ENCODE measurements at regions not wholly inside any gene's neighbourhood (a gene's known extent, or its start where the extent isn't known, plus 50 kb on each side); places are given as distances from the start of the nearest gene placed in this dataset.
"Not testable (repeated sequence)": the region's sequence is repeated elsewhere in the genome, so short reads cannot be mapped to it uniquely, and the experiment has no call there.

DNA sequence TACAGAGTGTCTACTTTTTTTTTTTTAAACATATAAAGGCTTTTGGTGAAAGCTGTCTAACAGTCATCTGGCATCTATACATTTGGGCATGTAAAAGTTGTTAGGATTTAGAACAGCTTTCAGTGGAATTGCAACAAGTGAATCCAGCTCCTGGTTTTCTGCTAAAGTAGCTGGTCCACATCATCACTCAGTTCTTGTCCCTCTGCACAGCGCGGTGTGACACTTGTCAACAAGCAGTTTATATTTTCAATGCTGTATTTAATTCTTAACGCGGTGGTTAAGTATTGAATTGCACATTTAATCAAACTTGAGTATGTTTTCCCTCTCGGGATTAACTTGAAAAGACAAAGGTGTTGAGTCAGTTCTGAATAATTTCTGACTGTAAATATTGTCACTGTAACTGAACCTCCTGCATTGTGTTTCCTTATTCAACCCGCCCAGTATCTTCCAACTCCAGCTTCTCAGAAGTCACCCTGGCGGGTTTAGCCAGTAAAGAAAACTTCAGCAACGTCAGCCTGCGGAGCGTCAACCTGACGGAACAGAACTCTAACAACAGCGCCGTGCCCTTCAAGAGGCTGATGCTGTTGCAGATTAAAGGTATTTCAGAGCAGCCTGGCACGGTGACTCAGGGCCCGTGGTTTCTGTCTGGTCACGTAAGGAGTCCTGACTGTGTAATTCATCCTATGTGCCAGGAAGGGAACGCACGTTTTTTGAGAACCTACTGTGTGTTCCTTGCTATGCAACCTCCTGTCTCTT lies 66.1 kb upstream of the LYZL2 start:
- not testable (repeated sequence) for H3K27ac ChIP-seq (ENCODE audit: low read length); H3K27me3 ChIP-seq (ENCODE audit: control insufficient read depth, insufficient read depth, low read length); H3K9ac ChIP-seq (ENCODE audit: low read length); H3K9me3 ChIP-seq (ENCODE audit: control insufficient read depth, low read depth, low read length); H3K4me3 ChIP-seq (ENCODE audit: low read length); H3K4me1 ChIP-seq (ENCODE audit: control insufficient read depth, low read depth, low read length); H3K36me3 ChIP-seq (ENCODE audit: control insufficient read depth, low read depth, low read length)

DNA sequence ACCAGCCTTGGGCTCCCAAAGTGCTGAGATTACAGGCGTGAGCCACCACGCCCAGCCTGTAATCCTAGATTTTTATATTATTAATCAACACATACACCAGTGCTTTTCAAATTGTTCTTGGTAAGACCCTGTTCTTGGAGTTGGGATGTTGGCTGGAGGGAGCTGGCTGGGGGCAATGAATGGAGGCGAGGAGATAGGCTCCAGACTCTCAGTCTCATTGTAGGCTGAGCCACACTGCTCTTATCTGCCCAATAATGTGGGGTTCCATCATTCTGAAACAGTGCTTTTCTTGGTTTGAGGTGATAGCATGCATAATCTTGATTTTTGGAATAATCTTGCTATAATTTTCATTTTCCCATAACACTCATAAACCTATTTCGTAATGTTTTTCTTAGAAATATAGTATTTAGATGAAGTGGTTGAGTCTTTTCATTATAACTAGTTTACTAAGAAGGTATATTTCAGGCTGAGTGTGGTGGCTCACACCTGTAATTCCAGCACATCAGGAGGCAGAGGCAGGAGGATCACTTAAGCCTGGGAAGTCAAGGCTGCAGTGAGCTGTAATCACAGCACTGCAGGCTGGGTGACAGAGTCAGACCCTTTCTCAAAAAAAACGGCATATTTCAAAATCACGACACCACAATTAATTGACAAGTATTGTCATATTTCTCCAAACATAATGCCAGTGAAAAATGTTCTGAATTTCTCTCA lies 65.1 kb upstream of the LYZL2 start:
- Histone ChIP-seq H3K4me3 (ENCODE audit: low read length) (no peak overlapping the region), H3K9me3 (ENCODE audit: control insufficient read depth, low read depth, low read length) (no peaks in the 10 kb centered on the region), H3K36me3 (ENCODE audit: control insufficient read depth, low read depth, low read length) (no peaks in the 10 kb centered on the region), H3K4me1 (ENCODE audit: control insufficient read depth, low read depth, low read length) (no peaks in the 10 kb centered on the region), H3K27me3 (ENCODE audit: control insufficient read depth, insufficient read depth, low read length) (no peaks in the 10 kb centered on the region), H3K27ac (ENCODE audit: low read length) (no peak overlapping the region), H3K9ac (ENCODE audit: low read length) (no peak overlapping the region)

DNA sequence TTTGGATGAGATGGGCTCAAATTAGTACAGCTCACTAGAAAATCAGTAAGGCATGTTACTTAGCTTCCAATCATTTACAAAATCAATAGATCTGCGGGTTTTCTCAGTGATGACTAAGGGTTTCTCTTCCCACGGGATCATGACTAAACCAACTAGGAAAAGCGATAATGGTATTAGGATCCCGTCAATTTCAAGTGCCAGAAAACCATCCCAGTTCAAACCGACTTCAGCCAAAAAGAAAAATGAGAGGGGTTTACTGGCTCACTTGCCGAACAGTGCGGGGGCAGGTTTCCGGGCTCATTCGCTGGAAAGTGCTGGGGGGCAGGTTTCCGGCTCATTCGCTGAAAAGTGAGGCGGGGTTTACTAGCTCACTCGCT lies 62.1 kb upstream of the LYZL2 start:
- no peak overlapping the region for H3K27ac ChIP-seq (ENCODE audit: low read length)
- no peak overlapping the region for H3K4me3 ChIP-seq (ENCODE audit: low read length)
- H3K36me3 ChIP-seq (ENCODE audit: control insufficient read depth, low read depth, low read length): no peaks in the 10 kb centered on the region
- H3K9ac ChIP-seq (ENCODE audit: low read length): no peak overlapping the region
- H3K9me3 ChIP-seq (ENCODE audit: control insufficient read depth, low read depth, low read length): no peaks in the 10 kb centered on the region
- no peaks in the 10 kb centered on the region for H3K4me1 ChIP-seq (ENCODE audit: control insufficient read depth, low read depth, low read length)
- no peaks in the 10 kb centered on the region for H3K27me3 ChIP-seq (ENCODE audit: control insufficient read depth, insufficient read depth, low read length)

DNA sequence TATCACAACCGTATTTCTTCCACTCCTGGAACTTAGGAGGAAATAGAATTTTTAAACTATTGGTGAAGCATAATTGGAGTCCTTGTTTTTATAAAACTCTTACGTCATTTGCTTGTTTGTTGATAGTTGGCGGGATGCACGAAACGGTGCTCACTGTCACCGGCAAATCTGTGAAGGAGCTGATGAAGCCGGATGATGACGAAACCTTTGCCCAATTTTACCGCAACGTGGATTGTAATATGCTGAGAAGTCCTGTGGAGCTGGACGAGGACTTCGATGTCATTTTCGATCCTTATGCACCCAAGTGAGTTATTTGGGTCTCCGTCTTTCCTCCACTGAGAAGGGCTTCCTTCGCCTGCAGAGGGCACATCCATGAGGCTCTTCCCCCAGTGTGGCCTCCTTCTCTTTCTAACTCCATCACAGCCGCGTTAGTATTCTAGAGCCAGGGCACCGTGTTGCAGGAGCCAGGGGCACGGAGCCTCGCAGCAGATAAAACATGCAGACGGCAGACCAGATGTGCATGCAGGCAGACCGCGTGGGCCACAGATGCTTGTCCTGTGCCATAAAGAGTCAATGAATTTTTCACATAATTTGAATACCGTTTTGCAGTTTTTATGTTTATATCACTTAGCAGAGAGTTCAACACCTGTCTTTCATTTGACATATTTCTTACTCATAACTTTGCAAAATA lies 61.5 kb upstream of the LYZL2 start:
- H3K9ac ChIP-seq (ENCODE audit: low read length); H3K36me3 ChIP-seq (ENCODE audit: control insufficient read depth, low read depth, low read length); H3K27me3 ChIP-seq (ENCODE audit: control insufficient read depth, insufficient read depth, low read length); H3K4me3 ChIP-seq (ENCODE audit: low read length); H3K9me3 ChIP-seq (ENCODE audit: control insufficient read depth, low read depth, low read length); H3K27ac ChIP-seq (ENCODE audit: low read length); H3K4me1 ChIP-seq (ENCODE audit: control insufficient read depth, low read depth, low read length): not testable (repeated sequence)

DNA sequence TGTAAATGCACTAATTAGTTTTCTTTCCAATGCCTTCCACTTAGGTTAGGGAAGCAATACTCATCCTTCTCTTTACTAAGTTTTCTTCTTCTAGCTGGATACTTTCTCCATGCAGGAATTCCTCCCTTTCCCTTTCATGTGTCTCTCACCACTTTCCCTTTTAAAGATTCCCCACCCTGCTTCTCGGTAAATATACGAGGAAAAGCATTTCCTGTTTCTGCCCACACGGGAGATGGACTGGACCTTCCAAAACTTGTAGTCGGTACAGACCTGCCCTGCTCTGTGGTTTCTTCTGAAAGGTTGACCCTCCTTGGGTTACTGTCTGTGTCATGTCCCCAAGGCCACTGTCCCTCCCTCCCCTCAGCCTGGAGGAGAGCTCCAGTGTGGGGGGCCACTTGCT lies 58.9 kb upstream of the LYZL2 start:
- no peaks in the 10 kb centered on the region for H3K4me1 ChIP-seq (ENCODE audit: control insufficient read depth, low read depth, low read length)
- H3K4me3 ChIP-seq (ENCODE audit: low read length): no peak overlapping the region
- no peaks in the 10 kb centered on the region for H3K27me3 ChIP-seq (ENCODE audit: control insufficient read depth, insufficient read depth, low read length)
- no peaks in the 10 kb centered on the region for H3K36me3 ChIP-seq (ENCODE audit: control insufficient read depth, low read depth, low read length)
- H3K27ac ChIP-seq (ENCODE audit: low read length): no peak overlapping the region
- no peak overlapping the region for H3K9ac ChIP-seq (ENCODE audit: low read length)
- H3K9me3 ChIP-seq (ENCODE audit: control insufficient read depth, low read depth, low read length): no peaks in the 10 kb centered on the region

DNA sequence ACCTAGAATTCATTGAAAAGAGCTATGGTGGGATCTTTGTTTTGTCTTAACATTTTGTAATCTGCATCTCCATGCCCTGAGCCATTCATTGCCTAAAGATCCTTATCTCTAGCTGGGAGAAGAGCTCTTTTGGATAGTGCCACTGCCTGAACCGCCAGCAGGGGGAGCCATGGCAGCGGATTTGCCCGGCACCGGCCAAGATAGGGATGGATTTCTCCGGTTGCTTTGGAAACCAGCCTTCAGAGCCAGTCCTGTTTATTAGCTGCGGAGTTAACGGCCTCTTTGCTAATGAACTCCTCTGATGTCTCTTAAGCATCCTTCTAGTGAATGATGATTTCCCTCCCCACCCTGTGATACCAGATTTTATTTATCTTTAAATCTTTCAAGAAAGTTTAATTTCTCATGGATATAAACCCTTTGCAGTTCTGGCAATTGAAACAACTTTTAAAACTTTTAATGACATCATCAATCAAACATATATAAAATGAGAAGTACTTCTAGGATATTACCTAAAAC lies 58.2 kb upstream of the LYZL2 start:
- Histone ChIP-seq H3K4me1 (ENCODE audit: control insufficient read depth, low read depth, low read length) (no peaks in the 10 kb centered on the region), H3K9ac (ENCODE audit: low read length) (no peak overlapping the region), H3K9me3 (ENCODE audit: control insufficient read depth, low read depth, low read length) (no peaks in the 10 kb centered on the region), H3K36me3 (ENCODE audit: control insufficient read depth, low read depth, low read length) (no peaks in the 10 kb centered on the region), H3K4me3 (ENCODE audit: low read length) (no peak overlapping the region), H3K27ac (ENCODE audit: low read length) (no peak overlapping the region), H3K27me3 (ENCODE audit: control insufficient read depth, insufficient read depth, low read length) (no peaks in the 10 kb centered on the region)

DNA sequence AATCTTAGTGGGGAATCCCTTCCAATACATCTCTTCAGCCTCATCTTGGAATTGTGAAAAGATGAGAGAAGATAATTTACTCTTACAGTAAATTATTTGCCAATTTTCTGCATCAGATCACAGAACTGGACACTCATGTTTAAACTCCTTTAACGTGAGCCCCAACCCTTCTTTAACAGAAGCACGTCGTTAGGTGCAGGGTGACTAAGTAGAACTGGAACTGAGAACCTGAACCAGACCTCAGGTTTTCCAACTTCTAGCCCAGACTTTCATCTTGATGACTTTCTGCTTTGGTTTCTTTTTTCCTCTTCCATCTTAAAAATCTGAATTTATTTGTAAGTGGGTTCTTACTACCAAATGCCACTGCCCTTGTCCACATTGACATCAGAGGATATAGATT lies 57.2 kb upstream of the LYZL2 start:
- no peak overlapping the region for H3K9ac ChIP-seq (ENCODE audit: low read length)
- no peaks in the 10 kb centered on the region for H3K4me1 ChIP-seq (ENCODE audit: control insufficient read depth, low read depth, low read length)
- no peaks in the 10 kb centered on the region for H3K27me3 ChIP-seq (ENCODE audit: control insufficient read depth, insufficient read depth, low read length)
- no peak overlapping the region for H3K4me3 ChIP-seq (ENCODE audit: low read length)
- no peak overlapping the region for H3K27ac ChIP-seq (ENCODE audit: low read length)
- no peaks in the 10 kb centered on the region for H3K9me3 ChIP-seq (ENCODE audit: control insufficient read depth, low read depth, low read length)
- no peaks in the 10 kb centered on the region for H3K36me3 ChIP-seq (ENCODE audit: control insufficient read depth, low read depth, low read length)

DNA sequence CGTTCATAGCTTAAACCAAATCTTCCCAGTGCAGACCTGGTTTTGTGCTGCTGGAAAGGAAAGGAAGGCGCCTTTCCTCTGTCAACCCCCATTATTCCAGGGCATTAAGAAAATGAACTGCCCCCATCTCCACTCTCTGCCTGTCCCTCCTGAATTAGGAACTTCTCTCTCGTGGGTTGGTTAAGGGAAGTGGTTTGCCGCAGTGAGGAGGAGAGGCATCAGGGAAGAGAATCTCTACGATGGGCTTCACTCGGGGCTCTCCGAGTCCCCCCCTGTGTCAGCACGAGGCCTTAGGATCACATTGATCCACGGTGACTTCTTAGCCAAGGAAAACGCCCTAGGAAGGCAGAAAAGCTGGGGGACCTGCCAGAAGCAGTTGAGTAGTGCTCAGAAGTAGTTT lies 53.9 kb upstream of the LYZL2 start:
- Histone ChIP-seq H3K4me3 (ENCODE audit: low read length) (no peak overlapping the region), H3K4me1 (ENCODE audit: control insufficient read depth, low read depth, low read length) (no peaks in the 10 kb centered on the region), H3K9me3 (ENCODE audit: control insufficient read depth, low read depth, low read length) (no peaks in the 10 kb centered on the region), H3K36me3 (ENCODE audit: control insufficient read depth, low read depth, low read length) (no peaks in the 10 kb centered on the region), H3K27ac (ENCODE audit: low read length) (no peak overlapping the region), H3K9ac (ENCODE audit: low read length) (no peak overlapping the region), H3K27me3 (ENCODE audit: control insufficient read depth, insufficient read depth, low read length) (no peaks in the 10 kb centered on the region)

DNA sequence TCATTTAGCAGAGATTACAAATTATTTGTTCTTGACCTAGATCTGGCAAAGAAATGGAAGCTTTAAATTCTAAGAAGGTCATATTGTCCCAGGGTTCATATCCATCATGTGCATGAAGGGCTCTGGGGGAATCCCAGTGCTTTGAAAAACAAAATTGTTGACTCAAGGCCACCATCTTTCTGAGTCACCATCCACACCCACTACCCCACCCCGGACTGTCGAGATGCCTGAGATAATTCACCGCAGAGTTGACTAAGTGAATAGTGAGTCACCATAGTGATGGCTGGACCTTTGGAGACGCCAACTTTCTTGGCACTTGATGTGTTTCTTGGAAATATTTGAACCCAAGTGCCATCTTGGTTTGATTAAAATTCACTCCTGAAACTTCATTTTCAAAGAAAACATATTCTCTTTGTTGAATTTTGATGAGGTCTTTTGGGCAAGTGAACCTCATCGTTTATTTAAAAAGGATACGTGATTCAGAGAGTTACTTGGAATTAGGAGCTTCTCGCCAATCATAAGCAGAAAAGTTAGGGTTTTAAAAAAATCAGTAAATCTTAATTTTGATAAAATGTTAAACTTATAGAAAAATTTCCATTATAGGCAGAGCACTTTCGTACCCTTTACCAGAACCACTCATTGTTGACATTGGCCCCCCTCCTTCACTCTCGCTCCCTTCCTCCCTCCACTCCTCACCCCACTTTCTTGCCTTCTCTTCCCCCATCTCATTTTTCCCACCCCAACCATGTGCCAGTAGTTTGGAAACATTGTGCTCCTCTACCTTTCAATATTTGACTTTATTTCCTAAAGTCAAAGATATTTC lies 53.0 kb upstream of the LYZL2 start:
- H3K27me3 ChIP-seq (ENCODE audit: control insufficient read depth, insufficient read depth, low read length); H3K9ac ChIP-seq (ENCODE audit: low read length); H3K36me3 ChIP-seq (ENCODE audit: control insufficient read depth, low read depth, low read length); H3K4me1 ChIP-seq (ENCODE audit: control insufficient read depth, low read depth, low read length); H3K9me3 ChIP-seq (ENCODE audit: control insufficient read depth, low read depth, low read length); H3K27ac ChIP-seq (ENCODE audit: low read length); H3K4me3 ChIP-seq (ENCODE audit: low read length): not testable (repeated sequence)

DNA sequence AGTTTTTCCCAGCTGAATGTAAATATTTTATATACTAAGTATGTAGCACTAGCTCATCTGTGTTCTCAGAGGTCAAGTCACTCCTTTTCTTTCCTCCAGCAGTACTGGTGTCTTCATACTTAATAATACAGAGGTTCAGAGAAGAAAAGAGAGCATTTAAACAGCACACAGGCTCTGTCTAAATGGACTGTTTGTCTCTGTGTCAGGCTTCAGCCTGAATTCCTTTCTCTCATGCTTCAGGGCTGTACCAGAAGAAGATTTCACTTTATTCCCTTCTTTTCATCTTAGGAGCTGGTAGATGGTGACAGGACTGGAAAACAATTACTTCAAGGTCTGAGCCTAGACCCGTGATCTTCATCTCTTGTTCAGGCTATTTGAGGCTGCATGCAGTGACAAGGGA lies 51.4 kb upstream of the LYZL2 start:
- Histone ChIP-seq H3K9ac (ENCODE audit: low read length) (no peak overlapping the region), H3K4me1 (ENCODE audit: control insufficient read depth, low read depth, low read length) (no peaks in the 10 kb centered on the region), H3K4me3 (ENCODE audit: low read length) (no peak overlapping the region), H3K9me3 (ENCODE audit: control insufficient read depth, low read depth, low read length) (no peaks in the 10 kb centered on the region), H3K36me3 (ENCODE audit: control insufficient read depth, low read depth, low read length) (no peaks in the 10 kb centered on the region), H3K27me3 (ENCODE audit: control insufficient read depth, insufficient read depth, low read length) (no peaks in the 10 kb centered on the region), H3K27ac (ENCODE audit: low read length) (no peak overlapping the region)
